ENCODE measurements at regions not wholly inside any gene's neighbourhood (a gene's known extent, or its start where the extent isn't known, plus 50 kb on each side); places are given as distances from the start of the nearest gene placed in this dataset.
"Not testable (repeated sequence)": the region's sequence is repeated elsewhere in the genome, so short reads cannot be mapped to it uniquely, and the experiment has no call there.

GRCh38 chr6:23659125-23659524 lies 466.9 kb upstream of the NRSN1 start:
- Histone ChIP-seq H3K4me3 (ENCODE audit: low read length in 3 of 3) (no peak overlapping the region), H3K9ac (ENCODE audit: low read length in 3 of 3) (no peak overlapping the region), H3K27me3 (ENCODE audit: control insufficient read depth, insufficient read depth, low read length) (no peaks in the 10 kb centered on the region), H3K36me3 (ENCODE audit: control insufficient read depth in 2 of 3, insufficient read depth in 3 of 3, low read length in 3 of 3) (no peaks in the 10 kb centered on the region), H3K9me3 (ENCODE audit: control insufficient read depth in 2 of 3, insufficient read depth in 1 of 3, low read length in 3 of 3) (no peaks in the 10 kb centered on the region), H3K27ac (ENCODE audit: low read depth in 2 of 2, low read length in 2 of 2) (no peak overlapping the region), H3K4me1 (ENCODE audit: control insufficient read depth in 2 of 3, insufficient read depth in 2 of 3, low read depth in 1 of 3, low read length in 3 of 3) (peaks cover 0 to 7% (median 3%) of the 10 kb centered on the region in 3 donors)
- intact Hi-C loops (cut with DNase I): no loop called here
- TF ChIP-seq CTCF (IDR thresholded peaks at IDR 0.05; ENCODE audit: borderline replicate concordance, extremely low read depth, insufficient read depth): peak; percentile 48
- peak in 4 of 5 donors; percentile 63 to 91 (median 78) for DNase-seq
- FAIRE-seq: no peak

DNA sequence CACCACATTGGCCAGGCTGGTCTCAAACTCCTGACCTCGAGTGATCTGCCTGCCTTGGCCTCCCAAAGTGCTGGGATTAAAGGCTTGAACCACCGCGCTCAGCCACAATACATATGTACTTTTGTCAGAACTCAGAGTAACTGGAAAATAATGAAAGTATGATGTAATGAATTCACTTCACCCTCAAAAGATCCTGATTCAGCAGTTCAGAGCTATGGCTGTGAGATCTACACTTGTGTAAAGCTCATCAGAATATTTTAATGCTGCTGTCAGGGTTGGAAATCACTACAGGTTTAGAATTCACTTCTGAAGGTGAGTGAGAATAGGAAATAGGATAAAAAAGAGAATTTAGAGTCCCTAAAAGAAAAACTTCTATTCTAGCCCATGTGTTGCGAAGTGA lies 464.5 kb upstream of the NRSN1 start:
- intact Hi-C loops (cut with DNase I): no loop called here

GRCh38 chr6:23663096-23663495 lies 462.9 kb upstream of the NRSN1 start:
- Histone ChIP-seq H3K27ac (ENCODE audit: low read depth in 2 of 2, low read length in 2 of 2) (no peak overlapping the region), H3K9me3 (ENCODE audit: control insufficient read depth in 2 of 3, insufficient read depth in 1 of 3, low read length in 3 of 3) (peaks cover 0 to 3% (median 0%) of the 10 kb centered on the region in 3 donors), H3K9ac (ENCODE audit: low read length in 3 of 3) (no peak overlapping the region), H3K4me1 (ENCODE audit: control insufficient read depth in 2 of 3, insufficient read depth in 2 of 3, low read depth in 1 of 3, low read length in 3 of 3) (no peaks in the 10 kb centered on the region), H3K36me3 (ENCODE audit: control insufficient read depth in 2 of 3, insufficient read depth in 3 of 3, low read length in 3 of 3) (no peaks in the 10 kb centered on the region), H3K27me3 (ENCODE audit: control insufficient read depth, insufficient read depth, low read length) (no peaks in the 10 kb centered on the region), H3K4me3 (ENCODE audit: low read length in 3 of 3) (no peak overlapping the region)
- no peak for DNase-seq
- FAIRE-seq: no peak
- no peak for TF ChIP-seq CTCF (IDR thresholded peaks at IDR 0.05; ENCODE audit: borderline replicate concordance, extremely low read depth, insufficient read depth)
- intact Hi-C loops (cut with DNase I): no loop called here

More for the DNA sequence above, 464.5 kb upstream of the NRSN1 start:
- Histone ChIP-seq H3K4me3 (ENCODE audit: low read length in 3 of 3) (no peak overlapping the region), H3K4me1 (ENCODE audit: control insufficient read depth in 2 of 3, insufficient read depth in 2 of 3, low read depth in 1 of 3, low read length in 3 of 3) (peaks cover 0 to 3% (median 0%) of the 10 kb centered on the region in 3 donors), H3K36me3 (ENCODE audit: control insufficient read depth in 2 of 3, insufficient read depth in 3 of 3, low read length in 3 of 3) (no peaks in the 10 kb centered on the region), H3K27me3 (ENCODE audit: control insufficient read depth, insufficient read depth, low read length) (no peaks in the 10 kb centered on the region), H3K9me3 (ENCODE audit: control insufficient read depth in 2 of 3, insufficient read depth in 1 of 3, low read length in 3 of 3) (no peaks in the 10 kb centered on the region), H3K27ac (ENCODE audit: low read depth in 2 of 2, low read length in 2 of 2) (no peak overlapping the region), H3K9ac (ENCODE audit: low read length in 3 of 3) (no peak overlapping the region)
- DNase-seq (no peak), FAIRE-seq (no peak)
- TF ChIP-seq CTCF (IDR thresholded peaks at IDR 0.05; ENCODE audit: borderline replicate concordance, extremely low read depth, insufficient read depth): no peak

GRCh38 chr6:23663652-23664051 lies 462.4 kb upstream of the NRSN1 start:
- no peak for DNase-seq
- no peak overlapping the region for H3K27ac ChIP-seq (ENCODE audit: low read depth in 2 of 2, low read length in 2 of 2)
- H3K9ac ChIP-seq (ENCODE audit: low read length in 3 of 3): no peak overlapping the region
- no peak overlapping the region for H3K4me3 ChIP-seq (ENCODE audit: low read length in 3 of 3)
- H3K4me1 ChIP-seq (ENCODE audit: control insufficient read depth in 2 of 3, insufficient read depth in 2 of 3, low read depth in 1 of 3, low read length in 3 of 3): no peaks in the 10 kb centered on the region
- intact Hi-C loops (cut with DNase I): no loop called here
- H3K9me3 ChIP-seq (ENCODE audit: control insufficient read depth in 2 of 3, insufficient read depth in 1 of 3, low read length in 3 of 3): peaks cover 0 to 7% (median 0%) of the 10 kb centered on the region in 3 donors
- no peak for TF ChIP-seq CTCF (IDR thresholded peaks at IDR 0.05; ENCODE audit: borderline replicate concordance, extremely low read depth, insufficient read depth)
- H3K36me3 ChIP-seq (ENCODE audit: control insufficient read depth in 2 of 3, insufficient read depth in 3 of 3, low read length in 3 of 3): no peaks in the 10 kb centered on the region
- no peak for FAIRE-seq
- H3K27me3 ChIP-seq (ENCODE audit: control insufficient read depth, insufficient read depth, low read length): no peaks in the 10 kb centered on the region

GRCh38 chr6:23665911-23666310 lies 460.1 kb upstream of the NRSN1 start:
- H3K27me3 ChIP-seq (ENCODE audit: control insufficient read depth, insufficient read depth, low read length); intact Hi-C loops (cut with DNase I); H3K4me1 ChIP-seq (ENCODE audit: control insufficient read depth in 2 of 3, insufficient read depth in 2 of 3, low read depth in 1 of 3, low read length in 3 of 3); H3K27ac ChIP-seq (ENCODE audit: low read depth in 2 of 2, low read length in 2 of 2); DNase-seq; H3K36me3 ChIP-seq (ENCODE audit: control insufficient read depth in 2 of 3, insufficient read depth in 3 of 3, low read length in 3 of 3); H3K9ac ChIP-seq (ENCODE audit: low read length in 3 of 3); FAIRE-seq; H3K4me3 ChIP-seq (ENCODE audit: low read length in 3 of 3): not testable (repeated sequence)
- H3K9me3 ChIP-seq (ENCODE audit: control insufficient read depth in 2 of 3, insufficient read depth in 1 of 3, low read length in 3 of 3): peaks cover 0 to 14% (median 0%) of the 10 kb centered on the region in 3 donors
